ENCODE measurements at regions not wholly inside any gene's neighbourhood (a gene's known extent, or its start where the extent isn't known, plus 50 kb on each side); places are given as distances from the start of the nearest gene placed in this dataset.

GRCh38 chr12:126193190-126193589, 1128.0 kb downstream of the AACS start:
- H3K27ac Mint-ChIP-seq, result no peak overlapping the region
- H3K9me3 Mint-ChIP-seq, result peaks cover 67% of the 10 kb centered on the region
- H3K36me3 Mint-ChIP-seq, result peaks cover 70% of the 10 kb centered on the region
- ChIA-PET CTCF (no interaction called here), POLR2A (no interaction called here)
- H3K4me3 Mint-ChIP-seq, result no peak overlapping the region
- peaks cover 18% of the 10 kb centered on the region for H3K27me3 Mint-ChIP-seq (ENCODE audit: low read depth)
- TF ChIP-seq PRRX2 (CRISPR knock-in tag; IDR thresholded peaks at IDR 0.05), result no peak
- TF ChIP-seq ZNF425 (CRISPR knock-in tag; conservative IDR thresholded peaks at IDR 0.05), result no peak
- TF ChIP-seq FOXP4 (CRISPR knock-in tag; IDR thresholded peaks at IDR 0.05), result no peak
- TF ChIP-seq ZNF423 (CRISPR knock-in tag; IDR thresholded peaks at IDR 0.05), result no peak
- no peak for TF ChIP-seq SMAD3 (CRISPR knock-in tag; IDR thresholded peaks at IDR 0.05; ENCODE audit: borderline replicate concordance)
- TF ChIP-seq ZNF396 (CRISPR knock-in tag; IDR thresholded peaks at IDR 0.05; ENCODE audit: borderline replicate concordance), result no peak
- no peak for TF ChIP-seq ZNF671 (CRISPR knock-in tag; IDR thresholded peaks at IDR 0.05)
- TF ChIP-seq MXD4 (CRISPR knock-in tag; IDR thresholded peaks at IDR 0.05; ENCODE audit: borderline replicate concordance), result no peak
- TF ChIP-seq ATF6 (CRISPR knock-in tag; IDR thresholded peaks at IDR 0.05), result no peak
- no peak for TF ChIP-seq MYBL2 (CRISPR knock-in tag; IDR thresholded peaks at IDR 0.05)
- no peak for TF ChIP-seq SOX15 (CRISPR knock-in tag; IDR thresholded peaks at IDR 0.05)
- TF ChIP-seq CREB1 (CRISPR knock-in tag; IDR thresholded peaks at IDR 0.05), result no peak
- no peak for TF ChIP-seq ZNF121 (CRISPR knock-in tag; IDR thresholded peaks at IDR 0.05)
- TF ChIP-seq ZMAT4 (CRISPR knock-in tag; IDR thresholded peaks at IDR 0.05), result no peak
- no peak for TF ChIP-seq ELF4 (CRISPR knock-in tag; IDR thresholded peaks at IDR 0.05; ENCODE audit: low read depth)
- no peak for TF ChIP-seq NR1H2 (CRISPR knock-in tag; IDR thresholded peaks at IDR 0.05)
- no peak for TF ChIP-seq ZBTB21 (CRISPR knock-in tag; IDR thresholded peaks at IDR 0.05; ENCODE audit: borderline replicate concordance)
- DNase-seq (ENCODE audit: low spot score), result no peak
- no peak for ATAC-seq
- H3K4me1 Mint-ChIP-seq, result no peaks in the 10 kb centered on the region

GRCh38 chr12:126196263-126196662, 1131.0 kb downstream of the AACS start:
- peaks cover 74% of the 10 kb centered on the region for H3K9me3 Mint-ChIP-seq
- ChIA-PET CTCF (no interaction called here), POLR2A (no interaction called here)
- H3K27ac Mint-ChIP-seq, result no peak overlapping the region
- peaks cover 69% of the 10 kb centered on the region for H3K36me3 Mint-ChIP-seq
- H3K4me3 Mint-ChIP-seq, result no peak overlapping the region
- no peak for TF ChIP-seq ZNF423 (CRISPR knock-in tag; IDR thresholded peaks at IDR 0.05)
- TF ChIP-seq AR (CRISPR knock-in tag; IDR thresholded peaks at IDR 0.05), result no peak
- TF ChIP-seq ZNF512 (CRISPR knock-in tag; IDR thresholded peaks at IDR 0.05; ENCODE audit: borderline replicate concordance), result no peak
- H3K27me3 Mint-ChIP-seq (ENCODE audit: low read depth), result peaks cover 14% of the 10 kb centered on the region
- ATAC-seq, result no peak
- no peaks in the 10 kb centered on the region for H3K4me1 Mint-ChIP-seq
- DNase-seq (ENCODE audit: low spot score), result no peak
